H9 (cell line): ENCODE measurements at regions not wholly inside any gene's neighbourhood (a gene's known extent, or its start where the extent isn't known, plus 50 kb on each side); places are given as distances from the start of the nearest gene placed in this dataset.
A peak's percentile ranks its signal among the peaks of the same experiment; 100 is the strongest.

Source experiments
- DNase-seq: peaks from one replicate; pipeline ENCODE4 v3.0.0-alpha.2; 2017
- H2AFZ ChIP-seq: one replicate; pipeline ENCODE4 v1.6.1; 2013; ENCODE audit warnings: mild to moderate bottlenecking, low read length, control low read depth, moderate library complexity
- H2AK5ac ChIP-seq: 2 replicates; pipeline ENCODE4 v1.6.1; 2013; ENCODE audit warnings: low read length, control low read depth, mixed read lengths; ENCODE audit not compliant: insufficient read length
- H2BK120ac ChIP-seq: one replicate; pipeline ENCODE4 v1.6.1; 2013; ENCODE audit warnings: low read depth, mild to moderate bottlenecking, low read length, control low read depth, inconsistent platforms; ENCODE audit not compliant: poor library complexity, severe bottlenecking
- H2BK12ac ChIP-seq: 2 replicates; pipeline ENCODE4 v1.6.1; 2013; ENCODE audit warnings: low read length, control low read depth, mixed read lengths, low read depth; ENCODE audit not compliant: insufficient read length
- H2BK15ac ChIP-seq: 2 replicates; pipeline ENCODE4 v1.6.1; 2013; ENCODE audit warnings: low read depth, low read length, control low read depth
- H2BK20ac ChIP-seq: one replicate; pipeline ENCODE4 v1.6.1; 2013; ENCODE audit warnings: low read depth, mild to moderate bottlenecking, low read length, control low read depth, inconsistent platforms; ENCODE audit not compliant: poor library complexity, severe bottlenecking
- H2BK5ac ChIP-seq: 2 replicates; pipeline ENCODE4 v1.6.1; 2013; ENCODE audit warnings: low read length, control low read depth, mixed read lengths; ENCODE audit not compliant: insufficient read length
- H3K14ac ChIP-seq: 2 replicates; pipeline ENCODE4 v1.6.1; 2013; ENCODE audit warnings: low read length, control low read depth; ENCODE audit not compliant: insufficient read depth
- H3K18ac ChIP-seq: 2 replicates; pipeline ENCODE4 v1.6.1; 2013; ENCODE audit warnings: low read depth, mild to moderate bottlenecking, mixed read lengths, low read length, control low read depth; ENCODE audit not compliant: insufficient read length
- H3K23ac ChIP-seq: 2 replicates; pipeline ENCODE4 v1.6.1; 2013; ENCODE audit warnings: low read length, control low read depth, mixed read lengths, low read depth; ENCODE audit not compliant: insufficient read length
- H3K23me2 ChIP-seq: 2 replicates; pipeline ENCODE4 v1.6.1; 2013; ENCODE audit warnings: low read depth, mild to moderate bottlenecking, mixed read lengths, low read length, control low read depth; ENCODE audit not compliant: insufficient read length, poor library complexity, severe bottlenecking
- H3K27ac ChIP-seq: 2 replicates; pipeline ENCODE4 v1.5.1; 2013; ENCODE audit warnings: low read length, control low read depth, mixed read lengths, low read depth; ENCODE audit not compliant: insufficient read length
- H3K27me3 ChIP-seq: 2 replicates; pipeline ENCODE4 v1.6.1; 2013; ENCODE audit warnings: low read length, control low read depth, inconsistent platforms; ENCODE audit not compliant: insufficient read depth
- H3K4ac ChIP-seq: 2 replicates; pipeline ENCODE4 v1.6.1; 2013; ENCODE audit warnings: low read depth, mild to moderate bottlenecking, control low read depth, inconsistent platforms, low read length, moderate library complexity
- H3K4me1 ChIP-seq: 2 replicates; pipeline ENCODE4 v1.6.1; 2013; ENCODE audit warnings: low read length, control low read depth, inconsistent platforms; ENCODE audit not compliant: insufficient read depth
- H3K4me2 ChIP-seq: 2 replicates; pipeline ENCODE4 v1.6.1; 2013; ENCODE audit warnings: low read length, control low read depth, mixed read lengths; ENCODE audit not compliant: insufficient read length, insufficient read depth
- H3K56ac ChIP-seq: 2 replicates; pipeline ENCODE4 v1.6.1; 2013; ENCODE audit warnings: low read depth, mild to moderate bottlenecking, mixed read lengths, low read length, control low read depth; ENCODE audit not compliant: insufficient read length
- H3K79me1 ChIP-seq: 2 replicates; pipeline ENCODE4 v1.6.1; 2013; ENCODE audit warnings: low read depth, mild to moderate bottlenecking, moderate library complexity, low read length, control low read depth, inconsistent platforms; ENCODE audit not compliant: insufficient read depth, poor library complexity, severe bottlenecking
- H3K79me2 ChIP-seq: 2 replicates; pipeline ENCODE4 v1.6.1; 2013; ENCODE audit warnings: low read length, control low read depth, inconsistent platforms; ENCODE audit not compliant: insufficient read depth
- H3K9ac ChIP-seq: 2 replicates; pipeline ENCODE4 v1.6.1; 2013; ENCODE audit warnings: low read length, control low read depth, mixed read lengths; ENCODE audit not compliant: insufficient read length; ENCODE audit errors: extremely low read depth
- H3K9me3 ChIP-seq: one replicate; pipeline ENCODE4 v1.6.1; 2013; ENCODE audit warnings: low read depth, low read length, inconsistent platforms; ENCODE audit not compliant: control insufficient read depth
- H3T11ph ChIP-seq: one replicate; pipeline ENCODE4 v1.6.1; 2013; ENCODE audit warnings: mild to moderate bottlenecking, low read length, control low read depth, inconsistent platforms
- H4K20me1 ChIP-seq: one replicate; pipeline ENCODE4 v1.6.1; 2013; ENCODE audit not compliant: control insufficient read depth, insufficient read length, insufficient read depth
- H4K5ac ChIP-seq: 2 replicates; pipeline ENCODE4 v1.6.1; 2013; ENCODE audit warnings: low read depth, mild to moderate bottlenecking, mixed read lengths, low read length, control low read depth; ENCODE audit not compliant: insufficient read length
- H4K8ac ChIP-seq: replicated peaks from 2 replicates; pipeline ENCODE4 v1.6.1; 2013; ENCODE audit warnings: low read length, control low read depth, mixed read lengths, low read depth; ENCODE audit not compliant: insufficient read length
- H4K91ac ChIP-seq: 2 replicates; pipeline ENCODE4 v1.6.1; 2013; ENCODE audit warnings: low read depth, mild to moderate bottlenecking, moderate library complexity, mixed read lengths, low read length, control low read depth; ENCODE audit not compliant: insufficient read length
- H3K27ac Mint-ChIP-seq, 3 experiments: 2 replicates in 2 of 3; 3 replicates in 1 of 3; pipeline ENCODE4 v1.8.0; 2020 to 2021; ENCODE audit warnings: mixed read lengths in 3 of 3, mild to moderate bottlenecking in 1 of 3, moderate library complexity in 1 of 3
- H3K27me3 Mint-ChIP-seq: 2 replicates; pipeline ENCODE4 v1.8.0; 2021; ENCODE audit warnings: low read depth, mild to moderate bottlenecking, moderate library complexity, mixed read lengths
- H3K36me3 Mint-ChIP-seq, 3 experiments: 2 replicates in 2 of 3; 3 replicates in 1 of 3; pipeline ENCODE4 v1.8.0; 2020 to 2021; ENCODE audit warnings: low read depth in 3 of 3, mixed read lengths in 3 of 3; ENCODE audit not compliant: insufficient read depth in 1 of 3
- H3K4me1 Mint-ChIP-seq, 2 experiments: 2 replicates each; pipeline ENCODE4 v1.8.0; 2020; ENCODE audit warnings: mixed read lengths in 2 of 2
- H3K4me3 Mint-ChIP-seq, 2 experiments: 2 replicates in 1 of 2; 3 replicates in 1 of 2; pipeline ENCODE4 v1.8.0; 2020 to 2021; ENCODE audit warnings: mild to moderate bottlenecking in 2 of 2, mixed read lengths in 2 of 2, moderate library complexity in 1 of 2
- H3K9me3 Mint-ChIP-seq, 2 experiments: 2 replicates in 1 of 2; 3 replicates in 1 of 2; pipeline ENCODE4 v1.8.0; 2020; ENCODE audit warnings: mild to moderate bottlenecking in 2 of 2, mixed read lengths in 2 of 2, moderate library complexity in 1 of 2
- WGBS: extraction: QIAGEN DNeasy Blood & Tissue Kit; methylation state at CpG from one replicate; pipeline ENCODE4 v1.1.7; 2013; ENCODE audit warnings: missing lambda C conversion rate, low lambda C conversion rate, mixed read lengths; ENCODE audit not compliant: insufficient read length; ENCODE audit errors: extremely low coverage; 5-methylcytosine and 5-hydroxymethylcytosine counted together
- TF ChIP-seq, protein P1 (sequence below): fragments of 200-600 bp; sonication (generic); conservative IDR thresholded peaks from 3 replicates; pipeline ENCODE4 v1.8.0; 2021; ENCODE audit warnings: antibody characterized with exemption, mild to moderate bottlenecking

DNA sequence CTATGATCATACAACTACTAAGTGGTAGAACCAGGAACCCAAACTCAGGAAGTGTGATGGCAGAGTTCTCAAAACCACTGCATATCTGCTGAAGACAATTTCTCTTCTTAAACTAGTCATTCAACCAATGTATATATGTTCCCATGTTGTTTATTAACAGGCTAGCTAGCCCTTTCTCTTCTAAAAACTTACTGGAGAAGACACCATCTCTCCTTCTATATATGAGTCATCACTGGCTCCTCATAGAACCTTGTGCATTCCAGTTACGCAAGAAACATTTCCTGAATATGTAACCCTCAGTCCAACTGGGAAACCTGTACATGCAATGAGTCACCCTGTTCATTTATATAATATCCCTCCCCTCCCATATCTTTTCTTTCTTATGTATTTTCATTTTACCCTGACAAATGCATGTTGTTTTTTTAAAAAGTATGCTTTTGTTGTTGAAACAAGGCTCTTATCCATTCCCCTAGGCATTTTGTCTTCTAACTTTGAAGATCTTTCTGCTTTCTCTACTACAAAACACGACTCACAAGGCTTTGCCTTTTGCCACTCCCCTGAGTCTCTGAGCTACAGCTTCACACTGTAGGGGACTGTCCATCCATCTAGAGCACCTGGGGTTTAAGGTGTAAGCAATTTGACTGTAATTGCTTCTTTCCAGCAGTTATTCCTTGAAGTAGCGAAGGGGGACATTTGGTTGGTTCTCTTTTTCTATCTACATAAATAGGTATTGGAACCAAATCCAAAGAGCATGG, 119.5 kb downstream of the ANXA1 start:
- Histone ChIP-seq H3K18ac (no peak overlapping the region), H2BK12ac (no peak overlapping the region), H3K23me2 (no peaks in the 10 kb centered on the region), H3K56ac (no peak overlapping the region), H4K20me1 (no peaks in the 10 kb centered on the region), H3K9me3 (no peaks in the 10 kb centered on the region), H4K5ac (no peak overlapping the region), H3K79me1 (no peaks in the 10 kb centered on the region), H3K9ac (no peak overlapping the region), H2AFZ (no peak overlapping the region), H2BK20ac (no peak overlapping the region), H4K91ac (no peak overlapping the region), H2BK120ac (no peak overlapping the region), H2AK5ac (no peak overlapping the region), H3K23ac (no peak overlapping the region), H3T11ph (no peak overlapping the region), H3K27me3 (no peaks in the 10 kb centered on the region), H3K27ac (no peak overlapping the region), H4K8ac (no peak overlapping the region), H2BK15ac (no peak overlapping the region), H3K79me2 (no peaks in the 10 kb centered on the region), H3K14ac (no peak overlapping the region), H3K4me2 (no peak overlapping the region), H2BK5ac (no peak overlapping the region), H3K4ac (no peak overlapping the region), H3K4me1 (no peaks in the 10 kb centered on the region)
- Mint-ChIP-seq H3K36me3 (no peaks in the 10 kb centered on the region), H3K4me3 (no peak overlapping the region), H3K27ac (peak overlapping the region in 1 of 3 experiments; percentile 63; a peak in 1 of 7 replicates), H3K27me3 (no peaks in the 10 kb centered on the region), H3K4me1 (peaks cover 9 to 11% of the 10 kb centered on the region in 2 experiments), H3K9me3 (no peaks in the 10 kb centered on the region)
- TF ChIP-seq, protein P1, sequence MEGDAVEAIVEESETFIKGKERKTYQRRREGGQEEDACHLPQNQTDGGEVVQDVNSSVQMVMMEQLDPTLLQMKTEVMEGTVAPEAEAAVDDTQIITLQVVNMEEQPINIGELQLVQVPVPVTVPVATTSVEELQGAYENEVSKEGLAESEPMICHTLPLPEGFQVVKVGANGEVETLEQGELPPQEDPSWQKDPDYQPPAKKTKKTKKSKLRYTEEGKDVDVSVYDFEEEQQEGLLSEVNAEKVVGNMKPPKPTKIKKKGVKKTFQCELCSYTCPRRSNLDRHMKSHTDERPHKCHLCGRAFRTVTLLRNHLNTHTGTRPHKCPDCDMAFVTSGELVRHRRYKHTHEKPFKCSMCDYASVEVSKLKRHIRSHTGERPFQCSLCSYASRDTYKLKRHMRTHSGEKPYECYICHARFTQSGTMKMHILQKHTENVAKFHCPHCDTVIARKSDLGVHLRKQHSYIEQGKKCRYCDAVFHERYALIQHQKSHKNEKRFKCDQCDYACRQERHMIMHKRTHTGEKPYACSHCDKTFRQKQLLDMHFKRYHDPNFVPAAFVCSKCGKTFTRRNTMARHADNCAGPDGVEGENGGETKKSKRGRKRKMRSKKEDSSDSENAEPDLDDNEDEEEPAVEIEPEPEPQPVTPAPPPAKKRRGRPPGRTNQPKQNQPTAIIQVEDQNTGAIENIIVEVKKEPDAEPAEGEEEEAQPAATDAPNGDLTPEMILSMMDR = no peak
- DNase-seq = no peak
- WGBS = no CpG with 5 or more reads among the region's 3 CpGs
